ENCODE measurements at regions not wholly inside any gene's neighbourhood (a gene's known extent, or its start where the extent isn't known, plus 50 kb on each side); places are given as distances from the start of the nearest gene placed in this dataset.

- TF ChIP-seq CTCF (conservative IDR thresholded peaks at IDR 0.05; ENCODE audit: low read depth, low read length) = no peak
- TF ChIP-seq FOS (IDR thresholded peaks at IDR 0.05; ENCODE audit: low read depth, low read length) = no peak
- TF ChIP-seq MAZ (IDR thresholded peaks at IDR 0.05; ENCODE audit: borderline replicate concordance, low read depth, low read length) = no peak
- no peak for TF ChIP-seq POLR2A (IDR thresholded peaks at IDR 0.05; ENCODE audit: low read depth, low read length)
- TF ChIP-seq RFX5 (IDR thresholded peaks at IDR 0.05; ENCODE audit: low read depth, low read length) = no peak
- TF ChIP-seq BHLHE40 (IDR thresholded peaks at IDR 0.05; ENCODE audit: low read depth, low read length) = no peak
- no peak for TF ChIP-seq RAD21 (IDR thresholded peaks at IDR 0.05; ENCODE audit: low read length)
- TF ChIP-seq SMC3 (IDR thresholded peaks at IDR 0.05; ENCODE audit: low read depth, low read length) = no peak
- no peak for TF ChIP-seq NFE2L2 (IDR thresholded peaks at IDR 0.05; ENCODE audit: low read depth, low read length)
- no peak for TF ChIP-seq USF2 (IDR thresholded peaks at IDR 0.05; ENCODE audit: low read depth, low read length)
- TF ChIP-seq CEBPB (IDR thresholded peaks at IDR 0.05; ENCODE audit: low read depth, low read length) = no peak
- TF ChIP-seq MAFK (IDR thresholded peaks at IDR 0.05; ENCODE audit: low read depth, low read length) = no peak
These were observed 287.7 kb upstream of the ZSWIM2 start for GRCh38 chr2:187136646-187137045.
